HepG2 (cell line): ENCODE measurements at regions not wholly inside any gene's neighbourhood (a gene's known extent, or its start where the extent isn't known, plus 50 kb on each side); places are given as distances from the start of the nearest gene placed in this dataset.

ENCODE experiments used
- E2F5 ChIP-seq: sonication (generic); formaldehyde crosslinking; conservative IDR thresholded peaks from 2 replicates; pipeline ENCODE4 v1.4.0; 2020; ENCODE audit warnings: missing genetic modification reagents
- FOXJ3 ChIP-seq: sonication (generic); formaldehyde crosslinking; IDR thresholded peaks from 2 replicates; pipeline ENCODE4 v1.4.0; 2020; ENCODE audit warnings: missing genetic modification reagents, mild to moderate bottlenecking, borderline replicate concordance
- IRX3 ChIP-seq: sonication (generic); formaldehyde crosslinking; IDR thresholded peaks from 2 replicates; pipeline ENCODE4 v1.8.1; 2023; ENCODE audit warnings: mild to moderate bottlenecking, low read depth, missing genetic modification reagents, borderline replicate concordance
- KMT2A ChIP-seq: sonication (generic); formaldehyde crosslinking; IDR thresholded peaks from 2 replicates; pipeline ENCODE4 v1.4.0; 2020; ENCODE audit warnings: missing genetic modification reagents
- MIER2 ChIP-seq: IDR thresholded peaks from 2 replicates; pipeline ENCODE4 v1.6.1; 2016; ENCODE audit warnings: missing biosample characterization, missing genetic modification reagents
- PHF5A ChIP-seq: IDR thresholded peaks from one replicate; pipeline ENCODE4 v1.6.1; 2018; ENCODE audit warnings: low read depth, missing genetic modification reagents; ENCODE audit not compliant: unreplicated experiment
- SMC3 ChIP-seq: IDR thresholded peaks from 2 replicates; pipeline ENCODE4 v1.6.1; 2011; ENCODE audit warnings: low read length, improper control_type of control experiment
- THYN1 ChIP-seq: sonication (generic); formaldehyde crosslinking; IDR thresholded peaks from 2 replicates; pipeline ENCODE4 v1.8.1; 2023; ENCODE audit warnings: low read depth, mild to moderate bottlenecking, moderate library complexity, missing genetic modification reagents, borderline replicate concordance
- ZBTB7B ChIP-seq: sonication (generic); formaldehyde crosslinking; IDR thresholded peaks from 2 replicates; pipeline ENCODE4 v1.4.0; 2020; ENCODE audit warnings: missing genetic modification reagents
- ZNF264 ChIP-seq: sonication (generic); formaldehyde crosslinking; IDR thresholded peaks from 2 replicates; pipeline ENCODE4 v1.4.0; 2020; ENCODE audit warnings: missing genetic modification reagents
- ZNF3 ChIP-seq: IDR thresholded peaks from 2 replicates; pipeline ENCODE4 v1.7.0; 2017; ENCODE audit warnings: inconsistent platforms
- ZNF331 ChIP-seq: sonication (generic); formaldehyde crosslinking; IDR thresholded peaks from 2 replicates; pipeline ENCODE4 v1.4.0; 2020; ENCODE audit warnings: missing genetic modification reagents
- ZNF496 ChIP-seq: sonication (generic); formaldehyde crosslinking; IDR thresholded peaks from 2 replicates; pipeline ENCODE4 v1.8.1; 2023; ENCODE audit warnings: mild to moderate bottlenecking, moderate library complexity, missing genetic modification reagents; ENCODE audit not compliant: insufficient replicate concordance
- ZNF660 ChIP-seq: sonication (generic); formaldehyde crosslinking; IDR thresholded peaks from 2 replicates; pipeline ENCODE4 v1.5.1; 2020; ENCODE audit warnings: mild to moderate bottlenecking, low read depth, missing genetic modification reagents, borderline replicate concordance
- ZNF7 ChIP-seq: IDR thresholded peaks from 2 replicates; pipeline ENCODE4 v1.6.1; 2016; ENCODE audit warnings: missing biosample characterization, missing genetic modification reagents
- ZNF737 ChIP-seq: sonication (generic); formaldehyde crosslinking; IDR thresholded peaks from 2 replicates; pipeline ENCODE4 v1.5.0; 2020; ENCODE audit warnings: missing genetic modification reagents, mild to moderate bottlenecking, borderline replicate concordance
- TF ChIP-seq, protein P1 (sequence below), 2 experiments: sonication (generic) in 1 of 2; formaldehyde crosslinking in 1 of 2; IDR thresholded peaks; 2 replicates each; pipeline versions ENCODE4 v1.4.0 to v1.6.1; 2016 to 2020; ENCODE audit warnings: borderline replicate concordance in 1 of 2, low read depth in 1 of 2, mild to moderate bottlenecking in 1 of 2, missing genetic modification reagents in 1 of 2
- TF ChIP-seq, protein P2 (sequence below): IDR thresholded peaks from 2 replicates; pipeline ENCODE4 v1.6.1; 2012; ENCODE audit warnings: low read depth, low read length, improper control_type of control experiment
- TF ChIP-seq, protein P3 (sequence below): IDR thresholded peaks from 2 replicates; pipeline ENCODE4 v1.6.1; 2016; ENCODE audit warnings: low read depth

- TF ChIP-seq, protein P1, sequence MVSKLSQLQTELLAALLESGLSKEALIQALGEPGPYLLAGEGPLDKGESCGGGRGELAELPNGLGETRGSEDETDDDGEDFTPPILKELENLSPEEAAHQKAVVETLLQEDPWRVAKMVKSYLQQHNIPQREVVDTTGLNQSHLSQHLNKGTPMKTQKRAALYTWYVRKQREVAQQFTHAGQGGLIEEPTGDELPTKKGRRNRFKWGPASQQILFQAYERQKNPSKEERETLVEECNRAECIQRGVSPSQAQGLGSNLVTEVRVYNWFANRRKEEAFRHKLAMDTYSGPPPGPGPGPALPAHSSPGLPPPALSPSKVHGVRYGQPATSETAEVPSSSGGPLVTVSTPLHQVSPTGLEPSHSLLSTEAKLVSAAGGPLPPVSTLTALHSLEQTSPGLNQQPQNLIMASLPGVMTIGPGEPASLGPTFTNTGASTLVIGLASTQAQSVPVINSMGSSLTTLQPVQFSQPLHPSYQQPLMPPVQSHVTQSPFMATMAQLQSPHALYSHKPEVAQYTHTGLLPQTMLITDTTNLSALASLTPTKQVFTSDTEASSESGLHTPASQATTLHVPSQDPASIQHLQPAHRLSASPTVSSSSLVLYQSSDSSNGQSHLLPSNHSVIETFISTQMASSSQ (IDR thresholded peaks at IDR 0.05; ENCODE audit: low read depth), result peak; percentile 75
- TF ChIP-seq, protein P1 (CRISPR knock-in tag; IDR thresholded peaks at IDR 0.05; ENCODE audit: borderline replicate concordance), result peak; percentile 80; the same call in 1 of the 2 replicates
- TF ChIP-seq IRX3 (CRISPR knock-in tag) (no peak), SMC3 (no peak), FOXJ3 (0 out of 2 replicates have a peak, but pooled peaks have one; percentile 15), ZNF737 (no peak), ZNF496 (CRISPR knock-in tag) (no peak), ZNF3 (CRISPR knock-in tag) (peak; percentile 96), THYN1 (CRISPR knock-in tag) (0 out of 2 replicates have a peak, but pooled peaks have one; percentile 48), MIER2 (CRISPR knock-in tag) (peak; percentile 81; the same call in 1 of the 2 replicates), ZBTB7B (CRISPR knock-in tag) (peak; percentile 41), PHF5A (peak; percentile 22), ZNF660 (no peak), ZNF331 (CRISPR knock-in tag) (peak; percentile 68; the same call in 1 of the 2 replicates), ZNF264 (CRISPR knock-in tag) (peak; percentile 11; the same call in 1 of the 2 replicates), E2F5 (CRISPR knock-in tag) (no peak), KMT2A (no peak), ZNF7 (CRISPR knock-in tag) (no peak)
- TF ChIP-seq, protein P2, sequence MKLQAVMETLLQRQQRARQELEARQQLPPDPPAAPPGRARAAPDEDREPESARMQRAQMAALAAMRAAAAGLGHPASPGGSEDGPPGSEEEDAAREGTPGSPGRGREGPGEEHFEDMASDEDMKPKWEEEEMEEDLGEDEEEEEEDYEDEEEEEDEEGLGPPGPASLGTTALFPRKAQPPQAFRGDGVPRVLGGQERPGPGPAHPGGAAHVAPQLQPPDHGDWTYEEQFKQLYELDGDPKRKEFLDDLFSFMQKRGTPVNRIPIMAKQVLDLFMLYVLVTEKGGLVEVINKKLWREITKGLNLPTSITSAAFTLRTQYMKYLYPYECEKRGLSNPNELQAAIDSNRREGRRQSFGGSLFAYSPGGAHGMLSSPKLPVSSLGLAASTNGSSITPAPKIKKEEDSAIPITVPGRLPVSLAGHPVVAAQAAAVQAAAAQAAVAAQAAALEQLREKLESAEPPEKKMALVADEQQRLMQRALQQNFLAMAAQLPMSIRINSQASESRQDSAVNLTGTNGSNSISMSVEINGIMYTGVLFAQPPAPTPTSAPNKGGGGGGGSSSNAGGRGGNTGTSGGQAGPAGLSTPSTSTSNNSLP, result peak; percentile 99
- TF ChIP-seq, protein P3, sequence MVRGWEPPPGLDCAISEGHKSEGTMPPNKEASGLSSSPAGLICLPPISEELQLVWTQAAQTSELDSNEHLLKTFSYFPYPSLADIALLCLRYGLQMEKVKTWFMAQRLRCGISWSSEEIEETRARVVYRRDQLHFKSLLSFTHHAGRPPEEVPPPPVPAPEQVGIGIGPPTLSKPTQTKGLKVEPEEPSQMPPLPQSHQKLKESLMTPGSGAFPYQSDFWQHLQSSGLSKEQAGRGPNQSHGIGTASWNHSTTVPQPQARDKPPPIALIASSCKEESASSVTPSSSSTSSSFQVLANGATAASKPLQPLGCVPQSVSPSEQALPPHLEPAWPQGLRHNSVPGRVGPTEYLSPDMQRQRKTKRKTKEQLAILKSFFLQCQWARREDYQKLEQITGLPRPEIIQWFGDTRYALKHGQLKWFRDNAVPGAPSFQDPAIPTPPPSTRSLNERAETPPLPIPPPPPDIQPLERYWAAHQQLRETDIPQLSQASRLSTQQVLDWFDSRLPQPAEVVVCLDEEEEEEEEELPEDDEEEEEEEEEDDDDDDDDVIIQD (CRISPR knock-in tag), result peak; percentile 92; the same call in 1 of the 2 replicates
Observed at GRCh38 chr2:224146356-224147160, 107.5 kb upstream of the SERPINE2 start (continued).
